ENCODE measurements at regions not wholly inside any gene's neighbourhood (a gene's known extent, or its start where the extent isn't known, plus 50 kb on each side); places are given as distances from the start of the nearest gene placed in this dataset.

- Histone ChIP-seq H3K14ac (replicated peaks; ENCODE audit: low read depth, low read length) (no peak overlapping the region), H4K91ac (ENCODE audit: insufficient read depth, low read depth, low read length) (no peak overlapping the region), H3K4ac (ENCODE audit: low read depth, low read length) (no peak overlapping the region), H3K4me1 (ENCODE audit: control insufficient read depth, insufficient read depth, low read length) (peaks cover 14% of the 10 kb centered on the region; the same call in 1 of the 2 replicates), H4K5ac (ENCODE audit: low read depth, low read length) (no peak overlapping the region), H2BK5ac (ENCODE audit: low read depth, low read length, poor library complexity, severe bottlenecking) (no peak overlapping the region), H3K27me3 (ENCODE audit: control insufficient read depth, insufficient read depth, low read length) (no peaks in the 10 kb centered on the region), H2AK9ac (replicated peaks; ENCODE audit: low read depth, low read length, poor library complexity) (no peak overlapping the region), H2AFZ (replicated peaks; ENCODE audit: low read length, poor library complexity) (no peak overlapping the region), H3K4me3 (ENCODE audit: insufficient read depth, low read depth, low read length) (no peak overlapping the region), H2BK15ac (ENCODE audit: low read depth, low read length) (no peak overlapping the region), H3K18ac (ENCODE audit: low read depth, low read length) (no peak overlapping the region), H3K56ac (ENCODE audit: extremely low read depth, insufficient read depth, low read length) (no peak overlapping the region), H3K79me1 (ENCODE audit: low read depth in 1 of 2, low read length in 2 of 2) (peaks cover 15 to 50% of the 10 kb centered on the region in 2 experiments), H3K36me3 (ENCODE audit: control insufficient read depth, insufficient read depth, low read length) (no peaks in the 10 kb centered on the region), H3K9ac (ENCODE audit: low read depth, low read length) (no peak overlapping the region), H4K8ac (ENCODE audit: low read depth in 2 of 2, low read length in 2 of 2) (no peak overlapping the region), H3K4me2 (ENCODE audit: low read depth, low read length) (no peak overlapping the region), H4K20me1 (ENCODE audit: insufficient read depth, low read length) (peaks cover 79% of the 10 kb centered on the region), H3K9me1 (ENCODE audit: insufficient read depth, low read length) (peaks cover 4% of the 10 kb centered on the region; the same call in 1 of the 2 replicates), H2BK120ac (ENCODE audit: low read depth, low read length) (no peak overlapping the region), H2BK20ac (ENCODE audit: low read depth, low read length) (no peak overlapping the region), H2AK5ac (ENCODE audit: low read depth, low read length) (no peak overlapping the region), H3K23ac (ENCODE audit: low read depth, low read length) (no peak overlapping the region), H3K27ac (ENCODE audit: insufficient read depth, low read length) (no peak overlapping the region), H3K9me3 (ENCODE audit: control insufficient read depth, insufficient read depth, low read length) (no peaks in the 10 kb centered on the region)
- TF ChIP-seq POLR2A (IDR thresholded peaks at IDR 0.05; ENCODE audit: low read depth, low read length), result no peak
- dilution Hi-C loops (cut with HindIII; ENCODE audit: low sequenced_read_pairs, unreplicated experiment) (no loop called here), intact Hi-C loops (cut with micrococcal nuclease) (no loop called here), in situ Hi-C loops (cut with MboI; ENCODE audit: low sequenced_read_pairs) (no loop called here)
- WGBS, 2 experiments (ENCODE audit: extremely low coverage in 2 of 2, insufficient read length in 1 of 2), result 33% methylated on average over 7 of the region's 28 CpGs; no CpG with 5 or more reads in 1 of the 2 experiments
- POLR2A ChIA-PET (ENCODE audit: unreplicated experiment), result no interaction called here
- no TSS peak for BruUV-seq (replicated peaks)
- CTCF ChIA-PET, result no interaction called here
- ATAC-seq (ENCODE audit: low read depth) (peak; percentile 63), DNase-seq (peak; percentile 41)
Observed at GRCh38 chr16:85329059-85329812, 217.0 kb upstream of the CIBAR2 start.

Measured in IMR-90 (cell line).